ENCODE measurements at regions not wholly inside any gene's neighbourhood (a gene's known extent, or its start where the extent isn't known, plus 50 kb on each side); places are given as distances from the start of the nearest gene placed in this dataset.
"Not testable (repeated sequence)": the region's sequence is repeated elsewhere in the genome, so short reads cannot be mapped to it uniquely, and the experiment has no call there.

GRCh38 chr2:225893151-225893550 is 493.6 kb downstream of the NYAP2 start:
- DNase-seq, result no peak

- no peak for DNase-seq
Measured at GRCh38 chr2:225891771-225892170, 492.3 kb downstream of the NYAP2 start.

- no peak for DNase-seq
Measured at GRCh38 chr2:225891013-225891412, 491.5 kb downstream of the NYAP2 start.

- DNase-seq, result no peak
Measured at GRCh38 chr2:225889452-225889851, 489.9 kb downstream of the NYAP2 start.

GRCh38 chr2:225867071-225867470 is 467.6 kb downstream of the NYAP2 start:
- DNase-seq, result no peak

- DNase-seq, result no peak
Measured at GRCh38 chr2:225865468-225865867, 466.0 kb downstream of the NYAP2 start.

- no peak for DNase-seq
Measured at GRCh38 chr2:225864394-225864793, 464.9 kb downstream of the NYAP2 start.

- DNase-seq, result no peak
Measured at GRCh38 chr2:225842939-225843338, 443.4 kb downstream of the NYAP2 start.

- DNase-seq, result no peak
Measured at GRCh38 chr2:225841314-225841713, 441.8 kb downstream of the NYAP2 start.

- DNase-seq, result no peak
Measured at GRCh38 chr2:225837328-225837727, 437.8 kb downstream of the NYAP2 start.

- no peak for DNase-seq
Measured at GRCh38 chr2:225824748-225825449, 425.4 kb downstream of the NYAP2 start.

- DNase-seq, result no peak
Measured at GRCh38 chr2:225821351-225821750, 421.8 kb downstream of the NYAP2 start.

GRCh38 chr2:225820826-225821225 is 421.3 kb downstream of the NYAP2 start:
- no peak for DNase-seq

GRCh38 chr2:225814554-225814953 is 415.0 kb downstream of the NYAP2 start:
- no peak for DNase-seq

GRCh38 chr2:225806105-225806504 is 406.6 kb downstream of the NYAP2 start:
- no peak for DNase-seq

GRCh38 chr2:225802076-225802475 is 402.6 kb downstream of the NYAP2 start:
- DNase-seq, result not testable (repeated sequence)

- DNase-seq, result no peak
Measured at GRCh38 chr2:225797394-225797793, 397.9 kb downstream of the NYAP2 start.

- no peak for DNase-seq
Measured at GRCh38 chr2:225794652-225795400, 395.3 kb downstream of the NYAP2 start.

- DNase-seq, result no peak
Measured at GRCh38 chr2:225793736-225794550, 394.4 kb downstream of the NYAP2 start.

- DNase-seq, result no peak
Measured at GRCh38 chr2:225788571-225789094, 389.1 kb downstream of the NYAP2 start.

GRCh38 chr2:225787497-225787896 is 388.0 kb downstream of the NYAP2 start:
- no peak for DNase-seq

- DNase-seq, result no peak
Measured at GRCh38 chr2:225781991-225782390, 382.5 kb downstream of the NYAP2 start.

- no peak for DNase-seq
Measured at GRCh38 chr2:225781145-225781544, 381.6 kb downstream of the NYAP2 start.
